ENCODE measurements at regions not wholly inside any gene's neighbourhood (a gene's known extent, or its start where the extent isn't known, plus 50 kb on each side); places are given as distances from the start of the nearest gene placed in this dataset.

GRCh38 chr22:47633111-47633510 is 870.7 kb downstream of the TBC1D22A start:
- Histone ChIP-seq H3K9me3 (ENCODE audit: low read depth, low read length) (no peaks in the 10 kb centered on the region), H3K4me3 (no peak overlapping the region), H3K36me3 (ENCODE audit: insufficient read depth, low read length) (no peaks in the 10 kb centered on the region), H3K27ac (no peak overlapping the region), H3K9ac (ENCODE audit: insufficient read length) (no peak overlapping the region)
- DNase-seq (ENCODE audit: low read depth, low spot score) = no peak
- TF ChIP-seq FOXP2 (optimal IDR thresholded peaks at IDR 0.05; ENCODE audit: control extremely low read depth, extremely low read length, insufficient read depth) = no peak
- no peak for TF ChIP-seq POLR2AphosphoS5 (IDR thresholded peaks at IDR 0.05; ENCODE audit: borderline replicate concordance, low read depth, low read length)
- TF ChIP-seq EZH2 (IDR thresholded peaks at IDR 0.05) = no peak

DNA sequence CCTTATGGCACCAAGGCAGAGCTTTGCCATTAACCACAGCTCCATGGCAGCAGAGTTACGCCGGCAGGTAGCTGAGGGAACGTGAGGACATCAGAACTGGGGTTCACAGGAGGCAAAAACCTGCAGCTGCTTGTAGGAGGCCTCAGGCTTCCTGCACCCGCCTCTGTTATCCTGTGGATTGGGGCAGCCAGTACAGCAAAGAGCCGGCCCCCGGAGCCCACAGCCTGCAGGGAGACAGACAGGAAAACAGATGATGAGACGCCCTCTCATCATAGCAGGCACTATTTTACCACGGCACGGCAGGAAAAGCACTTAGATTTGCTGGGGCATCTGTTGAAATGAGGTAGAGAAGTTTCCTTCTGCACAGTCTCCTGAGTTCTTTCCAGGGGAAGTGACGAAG is 870.3 kb downstream of the TBC1D22A start:
- H3K4me3 ChIP-seq = no peak overlapping the region
- H3K27ac ChIP-seq = no peak overlapping the region
- no peak for DNase-seq (ENCODE audit: low read depth, low spot score)
- no peaks in the 10 kb centered on the region for H3K36me3 ChIP-seq (ENCODE audit: insufficient read depth, low read length)
- TF ChIP-seq POLR2AphosphoS5 (IDR thresholded peaks at IDR 0.05; ENCODE audit: borderline replicate concordance, low read depth, low read length) (no peak), FOXP2 (optimal IDR thresholded peaks at IDR 0.05; ENCODE audit: control extremely low read depth, extremely low read length, insufficient read depth) (no peak), EZH2 (IDR thresholded peaks at IDR 0.05) (no peak)
- H3K9me3 ChIP-seq (ENCODE audit: low read depth, low read length) = no peaks in the 10 kb centered on the region
- H3K9ac ChIP-seq (ENCODE audit: insufficient read length) = no peak overlapping the region

DNA sequence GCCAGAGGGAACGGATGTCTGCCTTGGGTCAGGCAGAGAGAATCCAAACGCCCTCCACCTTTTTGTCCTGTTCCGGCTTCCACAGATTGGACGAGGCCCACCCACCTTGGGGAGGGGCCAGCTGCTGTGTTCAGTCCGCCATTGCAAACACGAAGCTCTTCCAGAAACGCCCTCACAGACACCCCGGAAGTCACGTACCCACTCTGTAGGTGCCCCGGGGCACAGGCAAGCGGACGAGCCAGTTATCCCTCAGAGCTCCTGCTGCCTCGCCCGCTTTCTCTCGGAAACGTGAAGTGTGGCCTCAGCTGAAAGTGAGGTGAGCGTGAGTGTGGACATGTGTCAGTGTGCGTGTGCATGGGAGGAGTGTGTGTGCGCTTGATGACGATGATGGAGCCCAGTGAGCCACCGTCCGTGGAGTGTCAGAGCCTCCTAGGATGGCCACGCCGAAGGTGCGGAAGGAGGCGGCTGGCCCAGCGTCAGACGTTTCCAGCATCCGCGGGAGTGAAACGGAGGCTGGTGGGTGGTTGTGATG is 869.2 kb downstream of the TBC1D22A start:
- Histone ChIP-seq H3K27ac (no peak overlapping the region), H3K9me3 (ENCODE audit: low read depth, low read length) (no peaks in the 10 kb centered on the region), H3K9ac (ENCODE audit: insufficient read length) (no peak overlapping the region), H3K4me3 (no peak overlapping the region), H3K36me3 (ENCODE audit: insufficient read depth, low read length) (no peaks in the 10 kb centered on the region)
- DNase-seq (ENCODE audit: low read depth, low spot score) = no peak
- TF ChIP-seq FOXP2 (optimal IDR thresholded peaks at IDR 0.05; ENCODE audit: control extremely low read depth, extremely low read length, insufficient read depth) (no peak), POLR2AphosphoS5 (IDR thresholded peaks at IDR 0.05; ENCODE audit: borderline replicate concordance, low read depth, low read length) (no peak; the same call in 1 of the 2 replicates), EZH2 (IDR thresholded peaks at IDR 0.05) (no peak)

DNA sequence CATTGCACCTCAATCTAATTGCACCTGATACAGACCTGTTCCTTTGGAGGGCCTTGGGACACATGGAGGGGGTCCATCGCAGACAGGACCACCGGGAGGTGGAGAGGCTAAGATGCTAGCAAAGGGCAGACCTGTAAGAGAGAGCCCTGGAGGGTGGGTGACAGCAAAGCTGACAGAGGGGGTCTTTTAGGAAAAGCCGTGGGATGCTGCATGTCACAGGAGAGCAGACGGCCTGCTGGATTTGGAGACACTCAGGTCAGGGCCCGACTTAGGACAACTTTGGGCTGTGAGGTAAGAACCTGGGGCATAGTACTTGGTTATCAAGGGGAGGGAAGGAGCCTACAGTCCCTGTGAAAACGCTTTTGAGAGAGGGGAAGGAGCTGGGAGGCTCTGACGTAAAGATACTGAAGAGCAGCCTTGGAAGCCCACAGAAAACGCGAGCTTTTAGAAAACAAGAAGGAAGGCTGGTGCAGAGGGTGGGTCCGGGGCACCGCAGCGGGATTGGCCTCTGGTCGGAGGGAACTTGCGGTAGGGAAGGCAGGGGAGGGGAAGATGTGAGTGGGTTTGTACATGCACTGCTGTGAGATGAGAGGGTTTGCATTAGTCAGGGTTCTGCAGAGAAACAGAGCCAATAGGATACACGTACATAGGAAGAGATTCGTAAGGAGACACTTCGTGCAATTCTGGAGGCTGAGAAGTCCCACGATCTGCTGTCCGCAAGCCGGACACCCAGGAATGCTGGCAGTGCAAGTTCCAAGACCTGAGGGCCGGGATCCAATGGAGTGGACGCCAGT is 868.5 kb downstream of the TBC1D22A start:
- no peaks in the 10 kb centered on the region for H3K9me3 ChIP-seq (ENCODE audit: low read depth, low read length)
- no peak overlapping the region for H3K27ac ChIP-seq
- no peak overlapping the region for H3K4me3 ChIP-seq
- DNase-seq (ENCODE audit: low read depth, low spot score) = no peak
- TF ChIP-seq EZH2 (IDR thresholded peaks at IDR 0.05) (no peak), FOXP2 (optimal IDR thresholded peaks at IDR 0.05; ENCODE audit: control extremely low read depth, extremely low read length, insufficient read depth) (no peak), POLR2AphosphoS5 (IDR thresholded peaks at IDR 0.05; ENCODE audit: borderline replicate concordance, low read depth, low read length) (no peak)
- no peaks in the 10 kb centered on the region for H3K36me3 ChIP-seq (ENCODE audit: insufficient read depth, low read length)
- no peak overlapping the region for H3K9ac ChIP-seq (ENCODE audit: insufficient read length)

GRCh38 chr22:47629791-47630655 is 867.6 kb downstream of the TBC1D22A start:
- no peaks in the 10 kb centered on the region for H3K36me3 ChIP-seq (ENCODE audit: insufficient read depth, low read length)

GRCh38 chr22:47629273-47629711 is 866.8 kb downstream of the TBC1D22A start:
- no peak overlapping the region for H3K4me3 ChIP-seq
- H3K9me3 ChIP-seq (ENCODE audit: low read depth, low read length) = no peaks in the 10 kb centered on the region
- H3K27ac ChIP-seq = no peak overlapping the region
- TF ChIP-seq EZH2 (IDR thresholded peaks at IDR 0.05) = no peak
- TF ChIP-seq POLR2AphosphoS5 (IDR thresholded peaks at IDR 0.05; ENCODE audit: borderline replicate concordance, low read depth, low read length) = no peak
- TF ChIP-seq FOXP2 (optimal IDR thresholded peaks at IDR 0.05; ENCODE audit: control extremely low read depth, extremely low read length, insufficient read depth) = no peak
- no peak for DNase-seq (ENCODE audit: low read depth, low spot score)
- no peaks in the 10 kb centered on the region for H3K36me3 ChIP-seq (ENCODE audit: insufficient read depth, low read length)
- H3K9ac ChIP-seq (ENCODE audit: insufficient read length) = no peak overlapping the region

More at GRCh38 chr22:47629791-47630655, 867.6 kb downstream of the TBC1D22A start:
- Histone ChIP-seq H3K9ac (ENCODE audit: insufficient read length) (no peak overlapping the region), H3K9me3 (ENCODE audit: low read depth, low read length) (no peaks in the 10 kb centered on the region), H3K4me3 (no peak overlapping the region), H3K27ac (no peak overlapping the region)
- no peak for DNase-seq (ENCODE audit: low read depth, low spot score)
- no peak for TF ChIP-seq FOXP2 (optimal IDR thresholded peaks at IDR 0.05; ENCODE audit: control extremely low read depth, extremely low read length, insufficient read depth)
- no peak for TF ChIP-seq EZH2 (IDR thresholded peaks at IDR 0.05)
- no peak for TF ChIP-seq POLR2AphosphoS5 (IDR thresholded peaks at IDR 0.05; ENCODE audit: borderline replicate concordance, low read depth, low read length)

DNA sequence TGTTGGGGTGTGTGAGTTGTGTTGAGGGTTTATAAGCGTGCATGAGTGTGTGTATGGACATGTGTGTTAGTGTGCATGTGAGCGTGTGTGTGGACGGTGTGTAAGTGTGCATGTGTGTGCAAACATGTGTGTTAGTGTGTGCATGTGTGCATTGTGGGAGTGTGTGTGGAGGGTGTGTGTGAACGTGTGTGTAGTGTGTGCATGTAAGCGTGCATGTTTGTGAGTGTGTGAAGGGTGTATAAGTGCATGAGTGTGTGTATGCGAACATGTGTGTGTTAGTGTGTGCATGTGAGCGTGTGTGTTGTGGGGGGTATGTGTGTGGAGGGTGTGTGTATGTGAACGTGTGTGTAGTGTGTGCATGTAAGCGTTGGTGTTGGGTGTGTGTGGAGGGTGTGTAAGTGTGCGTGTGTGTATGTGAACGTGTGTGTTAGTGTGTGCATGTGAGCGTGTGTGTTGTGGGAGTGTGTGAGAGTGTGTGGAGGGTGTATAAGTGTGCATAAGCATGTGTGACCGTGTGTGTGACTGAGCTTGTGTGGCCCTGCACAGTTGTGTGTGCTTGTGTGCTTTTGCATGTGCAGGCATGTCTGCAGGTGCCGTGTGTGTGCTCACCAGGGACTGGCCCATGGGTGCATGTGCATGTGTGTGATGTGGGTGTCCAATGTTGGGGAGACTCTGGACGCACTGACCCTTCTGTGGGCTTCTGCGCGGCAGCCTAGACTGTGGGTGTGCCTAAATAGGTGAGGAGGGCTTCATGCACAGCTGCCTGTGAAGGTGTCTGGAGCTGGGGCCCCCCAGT is 866.2 kb downstream of the TBC1D22A start:
- Histone ChIP-seq H3K36me3 (ENCODE audit: insufficient read depth, low read length) (no peaks in the 10 kb centered on the region), H3K27ac (no peak overlapping the region), H3K9me3 (ENCODE audit: low read depth, low read length) (no peaks in the 10 kb centered on the region), H3K4me3 (no peak overlapping the region), H3K9ac (ENCODE audit: insufficient read length) (no peak overlapping the region)
- TF ChIP-seq EZH2 (IDR thresholded peaks at IDR 0.05) (no peak), POLR2AphosphoS5 (IDR thresholded peaks at IDR 0.05; ENCODE audit: borderline replicate concordance, low read depth, low read length) (no peak), FOXP2 (optimal IDR thresholded peaks at IDR 0.05; ENCODE audit: control extremely low read depth, extremely low read length, insufficient read depth) (no peak)
- no peak for DNase-seq (ENCODE audit: low read depth, low spot score)
